Stomach (tissue), 8 donors: ENCODE measurements at regions not wholly inside any gene's neighbourhood (a gene's known extent, or its start where the extent isn't known, plus 50 kb on each side); places are given as distances from the start of the nearest gene placed in this dataset.
"Not testable (repeated sequence)": the region's sequence is repeated elsewhere in the genome, so short reads cannot be mapped to it uniquely, and the experiment has no call there.

ENCODE experiments used
- DNase-seq, 2 donors: peaks; one replicate each; pipeline versions ENCODE4 v3.0.0 to v3.0.0-alpha.2; 2013 to 2019
- H3K27ac ChIP-seq, 5 donors: fragments of 200-600 bp in 4 of 5; sonication (generic) in 4 of 5; one replicate each; pipeline ENCODE4 v1.5.1; 2013 to 2019; ENCODE audit warnings: mild to moderate bottlenecking in 1 of 5, moderate library complexity in 1 of 5
- H3K27me3 ChIP-seq, 3 donors: fragments of 200-600 bp; sonication (generic); one replicate each; pipeline ENCODE4 v1.5.1; 2017 to 2019; ENCODE audit warnings: mixed run types in 1 of 3
- H3K36me3 ChIP-seq, 4 donors: fragments of 200-600 bp; sonication (generic); 1 replicate in 3 of 4; 2 replicates in 1 of 4; pipeline ENCODE4 v1.5.1; 2016 to 2019
- H3K4me1 ChIP-seq, 4 donors: fragments of 200-600 bp; sonication (generic); one replicate each; pipeline ENCODE4 v1.5.1; 2016 to 2019
- H3K4me3 ChIP-seq, 4 donors: fragments of 200-600 bp; sonication (generic) in 3 of 4; one replicate each; pipeline ENCODE4 v1.5.1; 2016 to 2019; ENCODE audit warnings: mild to moderate bottlenecking in 1 of 4
- H3K9me3 ChIP-seq, 4 donors: fragments of 200-600 bp; sonication (generic); one replicate each; pipeline ENCODE4 v1.5.1; 2016 to 2019
- CTCF ChIP-seq, 7 experiments: fragments of 450-650 bp in 4 of 7; fragments of 200-600 bp in 3 of 7; sonication (generic) in 3 of 7; IDR thresholded peaks; one replicate each; pipeline ENCODE4 v1.5.1; 2016 to 2019; ENCODE audit warnings: antibody characterized with exemption in 7 of 7, control low read depth in 2 of 7, mild to moderate bottlenecking in 1 of 7
- EP300 ChIP-seq: sonication (generic); formaldehyde crosslinking; IDR thresholded peaks from one replicate; pipeline ENCODE4 v1.6.1; 2017; ENCODE audit warnings: antibody characterized with exemption
- POLR2A ChIP-seq, 4 donors: fragments of 450-650 bp; IDR thresholded peaks; one replicate each; pipeline ENCODE4 v1.6.1; 2016; ENCODE audit warnings: antibody characterized with exemption in 4 of 4, control low read depth in 2 of 4, mild to moderate bottlenecking in 1 of 4, moderate library complexity in 1 of 4
- POLR2AphosphoS5 ChIP-seq, 3 donors: sonication (generic); formaldehyde crosslinking; IDR thresholded peaks; one replicate each; pipeline ENCODE4 v1.6.1; 2016; ENCODE audit warnings: antibody characterized with exemption in 3 of 3
- WGBS, 5 donors: extraction: QIAGEN DNeasy Blood & Tissue Kit in 3 of 5; methylation state at CpG; one replicate each; pipeline versions ENCODE4 v1.1.5 to v1.1.7; 2013 to 2018; 5-methylcytosine and 5-hydroxymethylcytosine counted together
- intact Hi-C: fragments of 100-400 bp; cut with DNase I; formaldehyde crosslinking; loops from one replicate; pipeline ENCODE4 v1.15.1; 2023; ENCODE audit warnings: low total_unique reads
- donor health status: healthy with polysubstance abuse.
- donor health status: Bipolar disorder and iron deficiency.
- donor health status: healthy.

GRCh38 chr16:86885139-86885538, 306.8 kb downstream of the FOXL1 start:
- H3K27ac ChIP-seq = no peak overlapping the region
- no peak overlapping the region for H3K4me3 ChIP-seq
- DNase-seq = no peak
- 68 to 88% (median 82%) methylated on average over 6 of the region's 6 CpGs for WGBS, 5 donors
- H3K27me3 ChIP-seq = peaks cover 0 to 70% (median 10%) of the 10 kb centered on the region in 3 donors
- H3K9me3 ChIP-seq = no peaks in the 10 kb centered on the region
- no peaks in the 10 kb centered on the region for H3K36me3 ChIP-seq
- intact Hi-C loops = no loop called here
- no peak for TF ChIP-seq POLR2A (IDR thresholded peaks at IDR 0.05)
- TF ChIP-seq POLR2AphosphoS5 (IDR thresholded peaks at IDR 0.05) = no peak
- no peak for TF ChIP-seq EP300
- TF ChIP-seq CTCF (IDR thresholded peaks at IDR 0.05) = no peak
- no peaks in the 10 kb centered on the region for H3K4me1 ChIP-seq

- no peak overlapping the region for H3K27ac ChIP-seq
- intact Hi-C loops = no loop called here
- 14 to 56% (median 35%) methylated on average over 1 of the region's 1 CpG for WGBS, 5 donors
- no peak for TF ChIP-seq CTCF (IDR thresholded peaks at IDR 0.05)
- TF ChIP-seq POLR2AphosphoS5 (IDR thresholded peaks at IDR 0.05) = no peak
- TF ChIP-seq EP300 = no peak
- TF ChIP-seq POLR2A (IDR thresholded peaks at IDR 0.05) = no peak
- no peak for DNase-seq
- no peaks in the 10 kb centered on the region for H3K36me3 ChIP-seq
- H3K27me3 ChIP-seq = peaks cover 0 to 70% (median 9%) of the 10 kb centered on the region in 3 donors
- H3K9me3 ChIP-seq = no peaks in the 10 kb centered on the region
- no peaks in the 10 kb centered on the region for H3K4me1 ChIP-seq
- no peak overlapping the region for H3K4me3 ChIP-seq
These were observed 308.3 kb downstream of the FOXL1 start for GRCh38 chr16:86886651-86887050.

GRCh38 chr16:86887416-86887815, 309.1 kb downstream of the FOXL1 start:
- no peaks in the 10 kb centered on the region for H3K9me3 ChIP-seq
- peaks cover 0 to 68% (median 7%) of the 10 kb centered on the region in 3 donors for H3K27me3 ChIP-seq
- intact Hi-C loops = no loop called here
- H3K4me3 ChIP-seq = no peak overlapping the region
- no peaks in the 10 kb centered on the region for H3K4me1 ChIP-seq
- no peak for TF ChIP-seq CTCF (IDR thresholded peaks at IDR 0.05)
- no peak for TF ChIP-seq EP300
- TF ChIP-seq POLR2AphosphoS5 (IDR thresholded peaks at IDR 0.05) = no peak
- no peak for TF ChIP-seq POLR2A (IDR thresholded peaks at IDR 0.05)
- no peak for DNase-seq
- H3K27ac ChIP-seq = no peak overlapping the region
- 68 to 80% (median 76%) methylated on average over 6 to 8 of the region's 8 CpGs for WGBS, 5 donors
- no peaks in the 10 kb centered on the region for H3K36me3 ChIP-seq

- no peaks in the 10 kb centered on the region for H3K9me3 ChIP-seq
- peaks cover 0 to 70% (median 15%) of the 10 kb centered on the region in 3 donors for H3K27me3 ChIP-seq
- intact Hi-C loops = no loop called here
- TF ChIP-seq CTCF (IDR thresholded peaks at IDR 0.05) (no peak), POLR2AphosphoS5 (IDR thresholded peaks at IDR 0.05) (no peak), POLR2A (IDR thresholded peaks at IDR 0.05) (no peak), EP300 (no peak)
- H3K4me1 ChIP-seq = no peaks in the 10 kb centered on the region
- no peak overlapping the region for H3K27ac ChIP-seq
- H3K4me3 ChIP-seq = no peak overlapping the region
- no peaks in the 10 kb centered on the region for H3K36me3 ChIP-seq
- no peak for DNase-seq
- WGBS, 5 donors = 59 to 76% (median 68%) methylated on average over 4 of the region's 4 CpGs
These were observed 310.1 kb downstream of the FOXL1 start for GRCh38 chr16:86888231-86889053.

- H3K27ac ChIP-seq, DNase-seq, H3K4me3 ChIP-seq, intact Hi-C loops, H3K9me3 ChIP-seq, H3K36me3 ChIP-seq, H3K4me1 ChIP-seq: not testable (repeated sequence)
- 37 to 54% (median 38%) methylated on average over 1 of the region's 1 CpG for WGBS, 5 donors
- H3K27me3 ChIP-seq = peaks cover 2 to 70% (median 19%) of the 10 kb centered on the region in 3 donors
These were observed 310.7 kb downstream of the FOXL1 start for GRCh38 chr16:86889054-86889366.
